SU-DHL-6 (cell line): ENCODE measurements at regions not wholly inside any gene's neighbourhood (a gene's known extent, or its start where the extent isn't known, plus 50 kb on each side); places are given as distances from the start of the nearest gene placed in this dataset.

Source experiments
- H2AFZ ChIP-seq: fragments of 200-600 bp; sonication (generic); 2 replicates; pipeline ENCODE4 v1.6.1; 2014; ENCODE audit warnings: low read depth, mild to moderate bottlenecking, moderate library complexity, mixed read lengths, antibody characterized with exemption, low read length; ENCODE audit not compliant: severe bottlenecking
- H3F3A ChIP-seq: fragments of 200-600 bp; shearing (Covaris generic); 2 replicates; pipeline ENCODE4 v1.6.0; 2016; ENCODE audit warnings: antibody characterized with exemption, mild to moderate bottlenecking; ENCODE audit not compliant: insufficient read depth
- H3K27ac ChIP-seq: fragments of 200-600 bp; sonication (generic); 2 replicates; pipeline ENCODE4 v1.5.1; 2016; ENCODE audit warnings: low read depth, mild to moderate bottlenecking, low read length, moderate library complexity, mixed read lengths
- H3K27me3 ChIP-seq: fragments of 200-600 bp; sonication (generic), shearing (Covaris generic); 2 replicates; pipeline ENCODE4 v1.6.0; 2014; ENCODE audit warnings: mild to moderate bottlenecking, low read length
- H3K36me3 ChIP-seq: fragments of 200-600 bp; sonication (generic); 2 replicates; pipeline ENCODE4 v1.6.1; 2014; ENCODE audit warnings: mild to moderate bottlenecking, low read length, mixed read lengths
- H3K4me2 ChIP-seq: fragments of 300-600, 200-600 bp; shearing (Covaris generic), sonication (generic); 2 replicates; pipeline ENCODE4 v1.6.0; 2014; ENCODE audit warnings: low read length, low read depth, mild to moderate bottlenecking; ENCODE audit not compliant: poor library complexity, severe bottlenecking
- H3K4me3 ChIP-seq: fragments of 200-600 bp; sonication (generic); 2 replicates; pipeline ENCODE4 v1.5.1; 2014; ENCODE audit warnings: antibody characterized with exemption, low read length, mild to moderate bottlenecking, mixed read lengths; ENCODE audit not compliant: insufficient read depth, poor library complexity, severe bottlenecking
- H3K79me2 ChIP-seq: fragments of 200-600 bp; sonication (generic); 2 replicates; pipeline ENCODE4 v1.6.1; 2014; ENCODE audit warnings: mild to moderate bottlenecking, low read length, moderate library complexity; ENCODE audit not compliant: insufficient read depth
- H3K9ac ChIP-seq: fragments of 200-600 bp; sonication (generic); 2 replicates; pipeline ENCODE4 v1.7.0; 2014; ENCODE audit warnings: mild to moderate bottlenecking, low read length
- H3K9me2 ChIP-seq: fragments of 200-600 bp; sonication (generic); replicated peaks from 2 replicates; pipeline ENCODE4 v1.6.1; 2014; ENCODE audit warnings: low read length; ENCODE audit not compliant: insufficient read depth
- H3K9me3 ChIP-seq: fragments of 200-600 bp; sonication (generic); 2 replicates; pipeline ENCODE4 v1.6.1; 2014; ENCODE audit warnings: low read length, mixed read lengths; ENCODE audit not compliant: insufficient read depth
- H4K20me1 ChIP-seq: fragments of 200-600 bp; sonication (generic); 2 replicates; pipeline ENCODE4 v1.6.1; 2014; ENCODE audit warnings: low read depth, mild to moderate bottlenecking, antibody characterized with exemption, low read length, moderate library complexity, mixed read lengths
- EZH2phosphoT487 ChIP-seq: fragments of 200-600 bp; sonication (generic), shearing (Covaris generic); conservative IDR thresholded peaks from 2 replicates; pipeline ENCODE4 v1.6.1; 2018; ENCODE audit warnings: mild to moderate bottlenecking, antibody characterized with exemption, low read length, moderate library complexity, mixed read lengths
- TF ChIP-seq, protein P1 (sequence below): fragments of 200-600 bp; sonication (generic); IDR thresholded peaks from one replicate; pipeline ENCODE4 v1.5.1; 2017; ENCODE audit warnings: antibody characterized with exemption, mild to moderate bottlenecking, low read length, moderate library complexity; ENCODE audit not compliant: insufficient read depth, poor library complexity, severe bottlenecking

DNA sequence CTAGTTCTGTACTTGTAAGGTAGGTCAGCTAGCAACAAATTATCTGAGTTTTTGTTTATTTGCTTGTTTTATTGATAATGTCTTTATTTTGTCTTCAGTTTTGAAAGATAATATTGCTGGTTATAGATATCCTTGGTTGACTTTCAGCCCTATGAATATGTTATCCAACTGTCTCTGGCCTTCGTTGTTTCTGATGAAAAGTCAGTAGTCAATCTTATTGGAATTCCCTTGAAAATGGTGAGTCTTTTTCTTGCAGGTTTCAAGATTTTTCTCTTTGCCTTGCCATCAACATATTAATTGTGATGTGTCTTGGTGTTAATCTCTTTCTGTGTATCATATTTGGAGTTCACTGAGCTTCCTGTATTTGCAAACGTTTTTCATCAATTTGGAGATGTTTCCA, 113.1 kb upstream of the NEIL3 start:
- no peak overlapping the region for H2AFZ ChIP-seq
- TF ChIP-seq EZH2phosphoT487: no peak
- TF ChIP-seq, protein P1, sequence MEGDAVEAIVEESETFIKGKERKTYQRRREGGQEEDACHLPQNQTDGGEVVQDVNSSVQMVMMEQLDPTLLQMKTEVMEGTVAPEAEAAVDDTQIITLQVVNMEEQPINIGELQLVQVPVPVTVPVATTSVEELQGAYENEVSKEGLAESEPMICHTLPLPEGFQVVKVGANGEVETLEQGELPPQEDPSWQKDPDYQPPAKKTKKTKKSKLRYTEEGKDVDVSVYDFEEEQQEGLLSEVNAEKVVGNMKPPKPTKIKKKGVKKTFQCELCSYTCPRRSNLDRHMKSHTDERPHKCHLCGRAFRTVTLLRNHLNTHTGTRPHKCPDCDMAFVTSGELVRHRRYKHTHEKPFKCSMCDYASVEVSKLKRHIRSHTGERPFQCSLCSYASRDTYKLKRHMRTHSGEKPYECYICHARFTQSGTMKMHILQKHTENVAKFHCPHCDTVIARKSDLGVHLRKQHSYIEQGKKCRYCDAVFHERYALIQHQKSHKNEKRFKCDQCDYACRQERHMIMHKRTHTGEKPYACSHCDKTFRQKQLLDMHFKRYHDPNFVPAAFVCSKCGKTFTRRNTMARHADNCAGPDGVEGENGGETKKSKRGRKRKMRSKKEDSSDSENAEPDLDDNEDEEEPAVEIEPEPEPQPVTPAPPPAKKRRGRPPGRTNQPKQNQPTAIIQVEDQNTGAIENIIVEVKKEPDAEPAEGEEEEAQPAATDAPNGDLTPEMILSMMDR: no peak
- H3K36me3 ChIP-seq: no peaks in the 10 kb centered on the region
- no peak overlapping the region for H3K9ac ChIP-seq
- H3K27me3 ChIP-seq: no peaks in the 10 kb centered on the region
- H4K20me1 ChIP-seq: no peaks in the 10 kb centered on the region
- no peak overlapping the region for H3K4me3 ChIP-seq
- no peaks in the 10 kb centered on the region for H3K9me3 ChIP-seq
- H3F3A ChIP-seq: no peaks in the 10 kb centered on the region
- H3K27ac ChIP-seq: no peak overlapping the region
- H3K79me2 ChIP-seq: no peaks in the 10 kb centered on the region
- no peak overlapping the region for H3K4me2 ChIP-seq
- no peaks in the 10 kb centered on the region for H3K9me2 ChIP-seq

DNA sequence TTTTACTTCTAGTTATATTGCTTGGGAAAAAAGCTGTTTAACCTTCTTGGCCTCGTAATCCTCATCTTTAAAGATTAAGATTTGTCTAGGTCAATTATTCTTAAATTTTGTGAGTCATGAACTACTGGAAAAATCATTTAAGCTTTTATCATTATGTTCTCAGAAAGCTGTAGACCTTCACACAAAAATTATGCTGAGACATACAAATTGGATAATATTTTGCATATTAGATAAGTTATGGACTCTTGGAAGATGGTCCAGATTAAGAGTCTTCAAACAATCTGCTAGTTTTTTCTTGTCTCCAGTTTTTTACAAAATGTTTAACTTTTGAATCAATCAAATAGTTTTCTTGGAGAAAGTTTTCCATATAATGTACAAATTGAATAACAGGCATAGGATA, 108.1 kb upstream of the NEIL3 start:
- H3K27ac ChIP-seq: no peak overlapping the region
- H3K9ac ChIP-seq: no peak overlapping the region
- H3K9me3 ChIP-seq: no peaks in the 10 kb centered on the region
- H3F3A ChIP-seq: no peaks in the 10 kb centered on the region
- H3K36me3 ChIP-seq: no peaks in the 10 kb centered on the region
- TF ChIP-seq EZH2phosphoT487: no peak
- TF ChIP-seq, protein P1: no peak
- H3K4me2 ChIP-seq: no peak overlapping the region
- H3K9me2 ChIP-seq: no peaks in the 10 kb centered on the region
- H3K4me3 ChIP-seq: no peak overlapping the region
- H3K79me2 ChIP-seq: no peaks in the 10 kb centered on the region
- H2AFZ ChIP-seq: no peak overlapping the region
- no peaks in the 10 kb centered on the region for H3K27me3 ChIP-seq
- no peaks in the 10 kb centered on the region for H4K20me1 ChIP-seq

DNA sequence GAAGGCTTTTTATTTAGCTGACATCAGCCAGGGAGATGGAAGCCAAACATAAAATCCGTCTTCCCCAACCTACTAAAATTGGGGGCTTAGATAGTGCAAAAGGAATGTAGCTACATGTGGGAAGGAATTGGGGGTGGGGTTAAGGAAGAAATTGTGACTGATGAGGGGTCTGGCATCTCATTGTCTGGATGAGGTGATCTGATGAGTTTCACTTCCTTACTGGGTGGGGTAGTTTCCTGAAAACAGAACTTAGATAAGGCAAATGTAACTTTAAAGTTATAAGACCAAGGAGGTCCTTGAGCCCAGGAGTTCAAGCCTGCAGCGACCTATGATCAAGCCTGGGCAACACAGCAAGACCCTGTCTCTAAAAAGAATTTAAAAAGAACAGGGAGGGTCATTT, 105.5 kb upstream of the NEIL3 start:
- no peak overlapping the region for H3K4me2 ChIP-seq
- no peak overlapping the region for H3K9ac ChIP-seq
- H3K27ac ChIP-seq: no peak overlapping the region
- H3F3A ChIP-seq: no peaks in the 10 kb centered on the region
- H2AFZ ChIP-seq: no peak overlapping the region
- no peaks in the 10 kb centered on the region for H3K9me3 ChIP-seq
- no peaks in the 10 kb centered on the region for H3K9me2 ChIP-seq
- TF ChIP-seq, protein P1: no peak
- no peak for TF ChIP-seq EZH2phosphoT487
- H3K36me3 ChIP-seq: no peaks in the 10 kb centered on the region
- no peaks in the 10 kb centered on the region for H3K27me3 ChIP-seq
- no peaks in the 10 kb centered on the region for H4K20me1 ChIP-seq
- H3K79me2 ChIP-seq: no peaks in the 10 kb centered on the region
- H3K4me3 ChIP-seq: no peak overlapping the region

GRCh38 chr4:177214935-177215334, 94.7 kb upstream of the NEIL3 start:
- Histone ChIP-seq H3K9me3 (no peaks in the 10 kb centered on the region), H3K9ac (no peak overlapping the region), H3F3A (no peaks in the 10 kb centered on the region), H3K27me3 (no peaks in the 10 kb centered on the region), H4K20me1 (no peaks in the 10 kb centered on the region), H3K79me2 (no peaks in the 10 kb centered on the region), H3K36me3 (no peaks in the 10 kb centered on the region), H3K9me2 (no peaks in the 10 kb centered on the region), H3K4me3 (no peak overlapping the region), H3K4me2 (no peak overlapping the region), H2AFZ (no peak overlapping the region), H3K27ac (no peak overlapping the region)
- TF ChIP-seq, protein P1: no peak
- TF ChIP-seq EZH2phosphoT487: no peak
